HG03460 (cell line): ENCODE measurements at regions not wholly inside any gene's neighbourhood (a gene's known extent, or its start where the extent isn't known, plus 50 kb on each side); places are given as distances from the start of the nearest gene placed in this dataset.
"Not testable (repeated sequence)": the region's sequence is repeated elsewhere in the genome, so short reads cannot be mapped to it uniquely, and the experiment has no call there.

Experiments used
- ATAC-seq: cut with Tn5 transposase; IDR thresholded peaks from one replicate; pipeline ENCODE4 v1.9.1; 2021; ENCODE audit not compliant: unreplicated experiment

DNA sequence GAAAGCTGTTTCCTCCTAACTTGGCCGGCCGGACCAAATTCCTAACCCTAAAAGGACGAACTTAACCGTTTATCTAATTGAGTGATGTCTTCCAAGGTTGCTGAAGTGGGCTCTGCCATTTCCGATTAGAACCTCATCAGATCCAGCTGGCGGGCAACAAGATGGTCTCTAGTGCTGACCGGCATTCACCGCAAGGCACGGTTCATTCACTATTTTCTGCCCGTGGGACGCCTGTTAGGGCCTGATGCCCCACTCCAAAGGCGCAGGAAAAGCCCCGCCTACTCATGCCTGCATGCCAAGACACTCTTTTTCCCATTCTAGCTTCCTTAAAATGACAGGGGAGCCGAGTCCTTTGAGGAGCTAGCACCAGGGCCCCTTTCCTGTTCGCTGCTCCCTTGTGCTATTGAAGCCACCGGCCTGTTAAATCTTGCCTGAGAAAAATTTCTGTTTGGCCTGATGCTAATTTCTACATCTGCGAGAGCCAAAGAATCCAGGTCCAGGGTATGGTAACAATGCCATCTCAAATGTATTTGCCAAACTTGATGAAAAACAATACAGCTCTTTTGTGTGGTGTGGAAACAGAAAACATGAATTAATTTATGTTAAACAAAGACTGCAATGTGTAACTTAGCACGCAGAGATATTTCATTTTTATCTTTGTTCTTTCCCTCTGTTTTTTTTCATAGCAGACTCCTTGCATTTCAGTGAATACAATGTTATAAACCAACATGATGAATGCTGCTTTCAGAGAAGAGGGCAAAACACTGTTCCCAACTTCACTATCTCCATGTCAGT lies 1071.2 kb upstream of the USP15 start:
- no peak for ATAC-seq

GRCh38 chr12:61213646-61214045 lies 1046.6 kb upstream of the USP15 start:
- no peak for ATAC-seq

- no peak for ATAC-seq
These were observed 1039.9 kb upstream of the USP15 start for GRCh38 chr12:61220337-61220736.

DNA sequence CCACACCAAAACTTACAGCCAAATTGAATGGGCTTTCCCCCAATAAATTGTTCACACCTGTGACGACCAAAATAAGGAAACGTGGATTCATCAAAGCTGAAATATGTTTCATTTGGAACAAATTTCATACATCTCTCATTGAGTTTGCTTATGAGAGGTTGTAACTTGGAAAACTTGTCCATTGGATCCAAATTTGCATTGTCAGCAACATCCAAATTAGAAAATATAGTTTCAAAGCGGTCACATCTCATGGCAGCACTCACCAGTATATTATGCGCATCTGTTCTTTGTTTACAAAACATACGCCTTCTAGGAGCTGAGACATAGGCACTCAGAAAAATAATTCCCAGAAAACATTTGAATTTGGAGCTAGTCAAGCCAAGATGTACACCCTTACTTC lies 1028.2 kb upstream of the USP15 start:
- ATAC-seq, result no peak

GRCh38 chr12:61250303-61250702 lies 1009.9 kb upstream of the USP15 start:
- no peak for ATAC-seq

- ATAC-seq, result no peak
These were observed 1009.1 kb upstream of the USP15 start for GRCh38 chr12:61251076-61251475.

DNA sequence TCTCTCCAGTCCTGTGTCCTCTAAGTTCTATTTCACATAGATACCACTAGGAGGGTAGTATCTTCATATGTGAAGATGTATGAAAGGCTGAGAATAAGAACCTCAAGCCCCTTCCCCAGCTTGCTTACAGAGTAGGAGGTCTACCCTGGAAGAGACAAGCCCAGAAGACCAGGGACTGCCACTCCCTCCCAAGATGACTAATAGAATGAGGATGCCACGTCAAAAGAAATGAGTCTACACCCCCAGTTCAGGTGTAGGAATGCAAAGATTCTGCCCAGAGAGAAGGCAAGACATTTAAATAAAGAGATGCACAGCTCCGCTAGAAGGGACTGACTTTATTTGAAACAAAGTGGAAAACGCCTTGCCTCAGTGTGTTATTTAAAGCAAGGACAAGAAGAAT lies 1006.0 kb upstream of the USP15 start:
- ATAC-seq, result no peak

- ATAC-seq, result not testable (repeated sequence)
These were observed 995.9 kb upstream of the USP15 start for GRCh38 chr12:61264294-61264693.

DNA sequence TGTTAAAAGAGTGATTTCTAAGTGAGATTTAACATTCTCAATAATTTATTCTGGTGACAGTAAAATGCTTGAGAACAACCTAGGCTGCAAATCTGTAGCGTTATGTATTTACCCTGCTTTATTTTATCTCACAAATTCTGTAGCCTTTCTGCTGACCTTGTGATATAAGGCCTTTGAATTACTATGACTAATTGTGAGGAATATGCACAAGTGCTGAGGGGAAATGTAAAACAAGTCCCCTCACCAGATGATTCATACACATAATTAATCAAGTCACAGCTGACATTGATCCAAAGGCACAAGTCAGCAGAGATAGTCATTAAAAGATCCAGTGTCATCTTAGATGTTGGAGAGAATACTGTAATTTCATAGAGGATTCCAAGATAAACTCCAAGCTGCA lies 992.7 kb upstream of the USP15 start:
- ATAC-seq, result no peak

DNA sequence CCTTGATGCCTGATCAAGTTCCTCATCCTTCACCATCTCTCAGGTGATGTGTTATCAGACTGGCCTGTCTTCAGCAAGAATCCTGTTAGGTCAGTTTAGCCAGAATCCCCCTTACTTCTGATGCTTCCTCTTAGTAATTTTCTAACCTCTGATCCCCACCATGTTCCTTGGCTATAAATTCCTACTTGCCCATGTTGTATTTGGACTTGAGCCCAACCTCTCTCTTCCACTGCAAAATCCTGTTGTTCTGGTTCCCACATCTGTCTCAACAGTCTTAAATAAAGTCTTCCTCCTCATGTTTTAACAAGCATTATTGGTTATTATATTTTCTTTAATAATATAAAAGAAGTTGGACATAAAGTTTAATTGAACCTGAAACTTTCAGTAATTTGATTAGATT lies 987.8 kb upstream of the USP15 start:
- no peak for ATAC-seq

GRCh38 chr12:61282790-61283575 lies 977.2 kb upstream of the USP15 start:
- no peak for ATAC-seq

- ATAC-seq, result no peak
These were observed 969.7 kb upstream of the USP15 start for GRCh38 chr12:61290473-61290872.

GRCh38 chr12:61291647-61292046 lies 968.6 kb upstream of the USP15 start:
- ATAC-seq, result no peak

DNA sequence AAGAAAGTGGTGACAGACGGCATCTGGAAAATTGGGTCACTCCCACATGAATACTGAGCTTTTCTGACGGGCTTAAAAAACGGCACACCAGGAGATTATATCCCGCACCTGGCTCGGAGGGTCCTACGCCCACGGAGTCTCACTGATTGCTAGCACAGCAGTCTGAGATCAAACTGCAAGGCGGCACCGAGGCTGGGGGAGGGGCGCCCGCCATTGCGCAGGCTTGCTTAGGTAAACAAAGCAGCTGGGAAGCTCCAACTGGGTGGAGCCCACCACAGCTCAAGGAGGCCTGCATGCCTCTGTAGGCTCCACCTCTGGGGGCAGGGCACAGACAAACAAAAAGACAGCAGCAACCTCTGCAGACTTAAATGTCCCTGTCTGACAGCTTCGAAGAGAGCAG lies 966.2 kb upstream of the USP15 start:
- not testable (repeated sequence) for ATAC-seq

- no peak for ATAC-seq
These were observed 958.4 kb upstream of the USP15 start for GRCh38 chr12:61301817-61302216.

GRCh38 chr12:61302282-61302681 lies 957.9 kb upstream of the USP15 start:
- no peak for ATAC-seq

DNA sequence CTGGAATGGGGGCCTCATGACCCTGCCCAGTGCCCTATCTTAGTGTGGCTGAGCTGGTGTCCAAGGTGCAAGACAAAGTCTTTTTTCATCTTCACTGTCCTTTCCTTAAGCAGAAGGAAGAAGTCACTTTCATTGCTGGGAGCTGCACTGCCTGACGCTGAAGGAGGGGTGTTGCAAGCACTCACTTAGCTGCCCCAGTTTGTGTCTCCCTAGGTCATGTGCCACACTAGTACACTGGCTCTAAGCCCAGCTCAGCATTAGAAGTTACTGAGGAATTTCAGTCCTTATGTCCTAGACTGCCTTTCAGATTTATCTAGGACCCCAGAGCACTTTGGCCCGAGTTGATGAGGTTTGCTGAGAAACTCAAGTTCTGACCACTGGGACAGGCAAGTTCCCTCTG lies 952.0 kb upstream of the USP15 start:
- no peak for ATAC-seq

GRCh38 chr12:61311413-61311812 lies 948.8 kb upstream of the USP15 start:
- ATAC-seq, result no peak

GRCh38 chr12:61348871-61349270 lies 911.3 kb upstream of the USP15 start:
- ATAC-seq, result no peak

- no peak for ATAC-seq
These were observed 905.1 kb upstream of the USP15 start for GRCh38 chr12:61355105-61355504.

- ATAC-seq, result no peak
These were observed 903.7 kb upstream of the USP15 start for GRCh38 chr12:61356485-61356884.

GRCh38 chr12:61357496-61357895 lies 902.7 kb upstream of the USP15 start:
- no peak for ATAC-seq
